ENCODE measurements at regions not wholly inside any gene's neighbourhood (a gene's known extent, or its start where the extent isn't known, plus 50 kb on each side); places are given as distances from the start of the nearest gene placed in this dataset.
"Not testable (repeated sequence)": the region's sequence is repeated elsewhere in the genome, so short reads cannot be mapped to it uniquely, and the experiment has no call there.

GRCh38 chr2:238763471-238763995 is 84.4 kb upstream of the TWIST2 start:
- no peak for DNase-seq

DNA sequence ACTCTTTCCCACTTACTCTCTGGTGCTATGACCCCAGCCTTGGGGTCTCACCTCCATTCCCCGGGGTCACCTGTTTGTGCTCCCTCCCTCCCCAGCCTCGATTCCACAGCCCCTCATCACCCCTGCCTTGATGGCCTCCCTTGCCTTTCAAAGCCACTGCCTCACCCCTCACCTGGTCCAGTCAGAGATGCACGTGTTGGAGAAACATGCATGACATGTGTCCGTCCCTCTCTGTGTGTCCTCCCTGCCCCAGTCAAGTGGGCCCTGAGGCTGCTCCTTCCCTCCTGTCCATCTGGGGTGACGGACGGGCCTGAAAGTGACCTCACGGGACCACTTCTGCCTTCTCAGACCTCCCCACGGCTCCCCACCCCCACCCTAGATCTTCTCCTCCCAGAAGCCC is 82.3 kb upstream of the TWIST2 start:
- no peak for DNase-seq

- DNase-seq: no peak
Measured at GRCh38 chr2:238771218-238771617, 76.7 kb upstream of the TWIST2 start.

- DNase-seq: no peak
Measured at GRCh38 chr2:238771639-238772038, 76.2 kb upstream of the TWIST2 start.

DNA sequence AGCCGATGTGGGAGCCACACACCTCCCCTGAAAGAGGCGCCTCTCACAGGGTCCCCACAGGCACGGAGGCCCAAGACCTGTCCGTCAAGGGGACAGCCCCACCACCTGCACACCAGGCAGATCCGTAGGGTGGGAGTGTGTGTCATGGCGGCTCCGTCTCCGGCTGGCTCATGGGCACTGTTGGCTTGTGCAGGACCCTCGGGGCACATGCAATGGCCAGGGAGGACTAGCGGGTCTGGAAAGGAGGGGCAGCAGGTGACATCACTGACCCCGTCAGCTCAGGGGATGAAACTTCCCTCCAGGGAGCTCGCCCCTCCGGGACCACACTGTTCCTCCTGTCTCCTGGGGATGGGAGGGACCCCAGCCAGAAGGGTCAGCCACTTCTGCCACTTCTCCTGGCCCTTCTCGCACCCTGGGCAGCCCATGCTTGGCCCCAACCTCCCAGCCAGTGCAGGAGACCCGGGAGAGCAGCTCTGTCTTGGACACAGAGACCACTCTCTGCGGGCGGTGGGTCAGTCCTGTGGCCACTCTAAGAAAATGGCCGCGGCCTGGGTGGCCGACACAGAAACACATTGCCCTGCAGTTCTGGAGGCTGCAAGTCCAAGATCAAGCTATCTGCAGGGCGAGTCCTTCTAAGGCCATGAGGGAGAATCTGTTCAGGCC is 75.1 kb upstream of the TWIST2 start:
- DNase-seq: no peak

GRCh38 chr2:238773472-238773871 is 74.4 kb upstream of the TWIST2 start:
- DNase-seq: no peak

GRCh38 chr2:238774071-238774470 is 73.8 kb upstream of the TWIST2 start:
- no peak for DNase-seq

DNA sequence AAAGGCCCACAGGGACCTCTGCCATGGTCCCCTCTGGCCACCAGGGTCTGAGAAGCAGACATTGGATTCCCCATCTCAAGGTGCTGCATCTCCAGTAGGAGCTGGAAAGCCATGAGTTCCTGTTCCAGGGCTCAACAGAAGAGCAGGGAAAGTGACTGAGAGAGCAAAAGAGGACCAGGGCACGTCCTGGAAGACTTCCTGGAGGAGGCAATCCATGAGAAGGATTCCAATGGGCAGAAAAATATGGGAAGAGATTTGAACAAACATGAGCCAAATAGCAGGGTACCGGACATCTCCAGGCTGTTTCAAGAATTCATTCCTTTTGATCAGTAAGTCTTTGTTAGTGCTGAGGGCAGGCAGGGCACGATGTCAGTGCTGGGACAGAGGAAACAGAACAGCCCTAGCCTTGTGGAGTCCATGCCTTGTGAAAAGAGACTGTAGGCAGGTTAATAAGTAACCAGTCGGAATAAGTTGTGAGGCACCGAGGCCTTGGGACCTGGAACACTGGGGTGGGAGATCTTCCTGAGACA is 72.8 kb upstream of the TWIST2 start:
- DNase-seq: no peak

DNA sequence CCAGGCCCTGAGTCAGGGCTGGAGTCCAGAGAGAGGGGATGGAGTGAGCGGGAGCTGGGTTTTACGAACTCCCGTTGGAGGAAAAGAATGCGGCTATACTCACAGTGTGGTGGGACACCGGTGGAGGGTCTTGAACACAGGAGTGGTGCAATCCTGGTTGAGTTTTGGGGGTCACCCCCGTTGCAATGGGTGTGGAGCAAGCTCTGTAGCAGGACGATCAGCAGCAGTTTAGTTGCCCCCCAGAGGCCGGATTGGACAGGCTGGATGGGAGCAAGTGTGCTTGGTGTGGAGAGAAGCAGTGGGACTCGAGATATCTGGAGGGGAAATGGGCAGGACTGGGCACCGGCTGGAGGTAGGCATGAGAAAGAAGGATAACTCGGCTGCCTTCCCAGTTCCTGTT is 72.3 kb upstream of the TWIST2 start:
- no peak for DNase-seq

GRCh38 chr2:238776003-238776760 is 71.7 kb upstream of the TWIST2 start:
- DNase-seq: no peak

DNA sequence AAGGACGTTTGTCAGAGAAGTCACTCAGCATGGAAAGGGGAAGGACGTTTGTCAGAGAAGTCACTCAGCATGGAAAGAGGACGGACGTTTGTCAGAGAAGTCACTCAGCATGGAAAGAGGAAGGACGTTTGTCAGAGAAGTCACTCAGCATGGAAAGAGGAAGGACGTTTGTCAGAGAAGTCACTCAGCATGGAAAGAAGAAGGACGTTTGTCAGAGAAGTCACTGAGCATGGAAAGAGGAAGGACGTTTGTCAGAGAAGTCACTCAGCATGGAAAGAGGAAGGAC is 71.2 kb upstream of the TWIST2 start:
- not testable (repeated sequence) for DNase-seq

DNA sequence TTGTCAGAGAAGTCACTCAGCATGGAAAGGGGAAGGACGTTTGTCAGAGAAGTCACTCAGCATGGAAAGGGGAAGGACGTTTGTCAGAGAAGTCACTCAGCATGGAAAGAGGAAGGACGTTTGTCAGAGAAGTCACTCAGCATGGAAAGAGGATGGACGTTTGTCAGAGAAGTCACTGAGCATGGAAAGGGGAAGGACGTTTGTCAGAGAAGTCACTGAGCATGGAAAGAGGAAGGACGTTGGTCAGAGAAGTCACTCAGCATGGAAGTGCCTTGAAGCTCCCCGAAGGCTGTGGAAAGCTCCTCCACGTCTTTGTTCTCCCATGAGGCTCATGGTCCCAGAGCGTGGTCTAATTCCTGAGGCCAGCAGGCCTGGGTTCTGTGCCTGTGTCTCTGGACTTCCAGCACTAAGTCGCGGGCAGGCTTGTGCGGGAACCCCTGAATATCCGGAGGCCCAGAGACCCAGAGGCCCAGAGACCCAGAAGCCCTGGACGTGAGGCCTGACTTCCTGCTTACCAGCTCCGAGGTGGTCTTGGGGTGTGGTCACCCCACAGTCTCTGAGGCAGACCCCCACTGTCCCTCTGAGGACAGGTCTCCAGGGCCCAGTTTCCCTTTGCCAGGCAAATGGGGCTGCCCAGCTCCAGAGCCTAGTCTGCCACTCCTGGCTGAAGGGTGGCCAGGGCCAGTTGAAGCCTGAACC is 70.4 kb upstream of the TWIST2 start:
- DNase-seq: no peak

DNA sequence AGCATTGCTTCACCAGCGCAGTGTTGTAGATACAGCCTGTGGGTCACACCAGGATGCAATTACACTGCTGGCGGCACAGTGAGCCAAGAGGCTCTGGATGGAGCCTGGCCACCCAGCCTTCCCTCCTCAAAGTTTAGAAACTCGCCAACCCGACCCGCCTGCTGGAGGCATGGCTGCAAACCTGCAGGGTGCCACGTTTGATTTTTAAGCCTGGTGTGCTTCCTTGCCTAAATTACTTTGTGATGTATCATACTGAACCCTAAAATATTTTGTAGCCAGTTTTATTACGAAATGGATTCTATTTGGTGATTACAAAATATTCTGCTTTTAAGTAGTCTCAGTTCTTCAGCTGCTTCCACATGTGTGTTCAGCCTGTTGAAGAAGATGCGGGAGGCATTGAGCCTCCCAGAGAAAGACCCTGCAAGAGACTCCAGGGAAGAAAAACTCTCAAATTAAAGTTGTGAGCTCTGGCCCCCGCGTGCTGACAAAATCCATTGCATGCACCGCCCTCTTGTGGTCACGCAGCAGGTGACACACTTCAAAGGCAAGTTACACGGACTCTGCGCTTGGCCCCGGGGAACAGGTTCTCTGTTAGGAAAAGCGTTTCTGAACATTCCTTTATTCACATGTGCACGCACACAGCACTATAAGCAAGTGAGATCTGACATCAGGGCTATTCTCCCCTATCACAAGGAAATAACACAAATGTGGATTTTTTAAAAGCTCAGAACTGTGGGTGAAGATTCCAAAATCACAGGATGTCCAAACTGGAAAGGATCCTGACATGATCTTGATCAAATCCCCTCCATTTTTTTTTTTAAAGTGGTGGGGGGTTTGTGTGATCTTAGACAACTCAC is 63.0 kb upstream of the TWIST2 start:
- peak; percentile 57 for DNase-seq

- DNase-seq: no peak
Measured at GRCh38 chr2:238785528-238785860, 62.4 kb upstream of the TWIST2 start.

DNA sequence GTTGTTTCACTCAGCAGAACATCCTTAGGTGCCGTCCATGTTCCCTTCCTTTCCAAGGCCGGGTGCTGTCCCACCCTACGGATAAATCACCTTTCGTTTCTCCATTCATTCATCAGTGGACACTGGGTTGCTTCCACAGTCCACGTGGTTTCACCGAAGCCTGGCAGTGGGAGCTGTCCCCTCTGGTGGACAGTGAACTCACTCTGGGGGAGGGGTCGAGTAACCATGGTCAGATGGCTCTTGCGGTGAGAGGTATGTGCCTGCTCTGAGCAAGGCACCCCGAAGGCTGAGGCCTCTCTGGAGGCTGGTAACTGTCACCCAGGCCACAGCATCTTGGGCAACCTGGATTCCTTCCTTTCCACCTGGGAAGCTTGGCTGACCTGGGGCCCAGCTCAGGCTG is 61.5 kb upstream of the TWIST2 start:
- DNase-seq: no peak

DNA sequence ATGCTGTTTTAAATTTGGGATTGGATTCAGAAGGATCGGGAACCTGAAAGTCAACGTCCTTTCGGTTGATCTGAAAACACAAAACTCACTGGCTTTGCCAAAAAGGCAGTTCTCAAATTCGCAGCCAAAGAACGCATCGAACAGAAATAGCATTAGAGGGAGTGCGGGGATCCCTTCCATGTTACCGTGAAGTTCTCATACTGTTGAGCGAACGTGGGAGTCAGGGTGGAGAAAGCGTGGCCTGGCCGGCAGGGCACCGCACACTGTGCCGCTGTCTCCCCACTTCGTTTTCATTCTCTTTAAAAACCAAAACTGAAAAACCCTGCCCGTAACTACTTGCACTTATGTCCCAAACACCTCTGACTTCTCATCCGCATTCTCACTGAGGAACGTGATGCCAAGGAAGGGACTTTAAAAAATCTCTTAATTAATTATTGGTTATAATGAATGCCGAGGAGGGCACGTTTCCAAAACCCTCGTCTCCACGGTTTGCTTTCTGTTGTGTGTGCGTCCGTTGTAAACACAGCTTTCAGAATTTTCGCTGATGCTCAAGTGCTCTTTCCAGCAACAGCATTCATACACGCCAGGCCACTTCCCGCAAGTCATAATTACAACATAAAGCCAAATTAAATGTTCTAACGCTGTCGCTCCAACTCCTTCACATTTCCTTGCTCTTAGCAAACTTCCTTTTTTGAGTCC is 60.9 kb upstream of the TWIST2 start:
- DNase-seq: no peak

GRCh38 chr2:238787501-238787900 is 60.4 kb upstream of the TWIST2 start:
- DNase-seq: no peak

- DNase-seq: no peak
Measured at GRCh38 chr2:238789317-238789806, 58.5 kb upstream of the TWIST2 start.

- no peak for DNase-seq
Measured at GRCh38 chr2:238790126-238790832, 57.6 kb upstream of the TWIST2 start.

GRCh38 chr2:238790833-238791230 is 57.1 kb upstream of the TWIST2 start:
- no peak for DNase-seq

GRCh38 chr2:238791354-238791753 is 56.5 kb upstream of the TWIST2 start:
- DNase-seq: no peak
